ENCODE measurements at regions not wholly inside any gene's neighbourhood (a gene's known extent, or its start where the extent isn't known, plus 50 kb on each side); places are given as distances from the start of the nearest gene placed in this dataset.

GRCh38 chr13:22077764-22078163 lies 406.9 kb downstream of the FGF9 start:
- H4K20me1 ChIP-seq (ENCODE audit: control insufficient read depth, extremely low read depth, insufficient read depth, low read length): no peaks in the 10 kb centered on the region
- no peak overlapping the region for H3K27ac ChIP-seq (ENCODE audit: control insufficient read depth, insufficient read depth, low read length)
- H3K4me1 ChIP-seq (ENCODE audit: control insufficient read depth, extremely low read depth, insufficient read depth, low read length): no peaks in the 10 kb centered on the region
- no peak overlapping the region for H3K9ac ChIP-seq (ENCODE audit: control insufficient read depth, extremely low read depth, insufficient read depth, low read length)
- no peaks in the 10 kb centered on the region for H3K27me3 ChIP-seq (ENCODE audit: control insufficient read depth, extremely low read depth, insufficient read depth, low read length)
- no peaks in the 10 kb centered on the region for H3K9me3 ChIP-seq (ENCODE audit: control insufficient read depth, low read depth, low read length)
- DNase-seq (ENCODE audit: low read depth, low spot score) (no peak), FAIRE-seq (no peak)
- H3K4me2 ChIP-seq (ENCODE audit: control insufficient read depth, extremely low read depth, insufficient read depth, low read depth, low read length): no peak overlapping the region
- dilution Hi-C loops (cut with MboI; ENCODE audit: extremely low pct_ligation_motif_present, low sequenced_read_pairs): no loop called here
- no peak overlapping the region for H2AFZ ChIP-seq (ENCODE audit: control insufficient read depth, low read length)
- no peaks in the 10 kb centered on the region for H3K36me3 ChIP-seq (ENCODE audit: control insufficient read depth in 2 of 2, extremely low read depth in 1 of 2, insufficient read depth in 2 of 2, low read length in 2 of 2)
- H3K9me1 ChIP-seq (ENCODE audit: control insufficient read depth, extremely low read depth, insufficient read depth, low read length): no peaks in the 10 kb centered on the region
- no peak overlapping the region for H3K4me3 ChIP-seq (ENCODE audit: control insufficient read depth in 2 of 3, extremely low read depth in 1 of 3, insufficient read depth in 2 of 3, low read depth in 1 of 3, low read length in 3 of 3)
- TF ChIP-seq EZH2 (IDR thresholded peaks at IDR 0.05; ENCODE audit: low read length): no peak
- no peaks in the 10 kb centered on the region for H3K79me2 ChIP-seq (ENCODE audit: control insufficient read depth, insufficient read depth, low read length)

GRCh38 chr13:22079961-22080360 lies 409.1 kb downstream of the FGF9 start:
- dilution Hi-C loops (cut with MboI; ENCODE audit: extremely low pct_ligation_motif_present, low sequenced_read_pairs): no loop called here
- H3K4me3 ChIP-seq (ENCODE audit: control insufficient read depth in 2 of 3, extremely low read depth in 1 of 3, insufficient read depth in 2 of 3, low read depth in 1 of 3, low read length in 3 of 3): no peak overlapping the region
- no peaks in the 10 kb centered on the region for H3K9me3 ChIP-seq (ENCODE audit: control insufficient read depth, low read depth, low read length)
- no peak for TF ChIP-seq CTCF (optimal IDR thresholded peaks at IDR 0.05 in 1 of 3, IDR thresholded peaks at IDR 0.05 in 1 of 3, conservative IDR thresholded peaks at IDR 0.05 in 1 of 3; ENCODE audit: extremely low read depth in 1 of 3, insufficient read depth in 2 of 3, low read length in 3 of 3)
- no peak for TF ChIP-seq EZH2 (IDR thresholded peaks at IDR 0.05; ENCODE audit: low read length)
- H3K9me1 ChIP-seq (ENCODE audit: control insufficient read depth, extremely low read depth, insufficient read depth, low read length): no peaks in the 10 kb centered on the region
- DNase-seq (ENCODE audit: low read depth, low spot score) (no peak), FAIRE-seq (no peak)
- no peaks in the 10 kb centered on the region for H4K20me1 ChIP-seq (ENCODE audit: control insufficient read depth, extremely low read depth, insufficient read depth, low read length)
- H3K4me2 ChIP-seq (ENCODE audit: control insufficient read depth, extremely low read depth, insufficient read depth, low read depth, low read length): no peak overlapping the region
- no peaks in the 10 kb centered on the region for H3K27me3 ChIP-seq (ENCODE audit: control insufficient read depth, extremely low read depth, insufficient read depth, low read length)
- H3K27ac ChIP-seq (ENCODE audit: control insufficient read depth, insufficient read depth, low read length): no peak overlapping the region
- H2AFZ ChIP-seq (ENCODE audit: control insufficient read depth, low read length): no peak overlapping the region
- H3K9ac ChIP-seq (ENCODE audit: control insufficient read depth, extremely low read depth, insufficient read depth, low read length): no peak overlapping the region
- H3K79me2 ChIP-seq (ENCODE audit: control insufficient read depth, insufficient read depth, low read length): no peaks in the 10 kb centered on the region
- no peaks in the 10 kb centered on the region for H3K36me3 ChIP-seq (ENCODE audit: control insufficient read depth in 2 of 2, extremely low read depth in 1 of 2, insufficient read depth in 2 of 2, low read length in 2 of 2)
- H3K4me1 ChIP-seq (ENCODE audit: control insufficient read depth, extremely low read depth, insufficient read depth, low read length): no peaks in the 10 kb centered on the region

- FAIRE-seq: no peak
- dilution Hi-C loops (cut with MboI; ENCODE audit: extremely low pct_ligation_motif_present, low sequenced_read_pairs): no loop called here
- Histone ChIP-seq H4K20me1 (ENCODE audit: control insufficient read depth, extremely low read depth, insufficient read depth, low read length) (no peaks in the 10 kb centered on the region), H3K9me1 (ENCODE audit: control insufficient read depth, extremely low read depth, insufficient read depth, low read length) (no peaks in the 10 kb centered on the region), H3K9ac (ENCODE audit: control insufficient read depth, extremely low read depth, insufficient read depth, low read length) (no peak overlapping the region), H3K79me2 (ENCODE audit: control insufficient read depth, insufficient read depth, low read length) (no peaks in the 10 kb centered on the region), H3K4me1 (ENCODE audit: control insufficient read depth, extremely low read depth, insufficient read depth, low read length) (no peaks in the 10 kb centered on the region), H3K9me3 (ENCODE audit: control insufficient read depth, low read depth, low read length) (no peaks in the 10 kb centered on the region), H3K4me2 (ENCODE audit: control insufficient read depth, extremely low read depth, insufficient read depth, low read depth, low read length) (no peak overlapping the region), H3K36me3 (ENCODE audit: control insufficient read depth in 2 of 2, extremely low read depth in 1 of 2, insufficient read depth in 2 of 2, low read length in 2 of 2) (no peaks in the 10 kb centered on the region), H3K4me3 (ENCODE audit: control insufficient read depth in 2 of 3, extremely low read depth in 1 of 3, insufficient read depth in 2 of 3, low read depth in 1 of 3, low read length in 3 of 3) (no peak overlapping the region), H3K27me3 (ENCODE audit: control insufficient read depth, extremely low read depth, insufficient read depth, low read length) (no peaks in the 10 kb centered on the region), H3K27ac (ENCODE audit: control insufficient read depth, insufficient read depth, low read length) (no peak overlapping the region), H2AFZ (ENCODE audit: control insufficient read depth, low read length) (no peak overlapping the region)
- no peak for TF ChIP-seq CTCF (optimal IDR thresholded peaks at IDR 0.05 in 1 of 3, IDR thresholded peaks at IDR 0.05 in 1 of 3, conservative IDR thresholded peaks at IDR 0.05 in 1 of 3; ENCODE audit: extremely low read depth in 1 of 3, insufficient read depth in 2 of 3, low read length in 3 of 3)
- TF ChIP-seq EZH2 (IDR thresholded peaks at IDR 0.05; ENCODE audit: low read length): no peak
- no peak for DNase-seq (ENCODE audit: low read depth, low spot score)
These were observed 410.0 kb downstream of the FGF9 start for GRCh38 chr13:22080832-22081231.

All from keratinocyte (primary cell).